22Rv1 (cell line): ENCODE measurements at regions not wholly inside any gene's neighbourhood (a gene's known extent, or its start where the extent isn't known, plus 50 kb on each side); places are given as distances from the start of the nearest gene placed in this dataset.

ENCODE experiments used
- CTCF ChIP-seq: fragments of 450-650 bp; IDR thresholded peaks from 2 replicates; pipeline ENCODE4 v1.5.1; 2017; ENCODE audit warnings: mild to moderate bottlenecking
- ZFX ChIP-seq: fragments of 450-650 bp; IDR thresholded peaks from 2 replicates; pipeline ENCODE4 v1.6.1; 2017; ENCODE audit warnings: antibody characterized with exemption, borderline replicate concordance

DNA sequence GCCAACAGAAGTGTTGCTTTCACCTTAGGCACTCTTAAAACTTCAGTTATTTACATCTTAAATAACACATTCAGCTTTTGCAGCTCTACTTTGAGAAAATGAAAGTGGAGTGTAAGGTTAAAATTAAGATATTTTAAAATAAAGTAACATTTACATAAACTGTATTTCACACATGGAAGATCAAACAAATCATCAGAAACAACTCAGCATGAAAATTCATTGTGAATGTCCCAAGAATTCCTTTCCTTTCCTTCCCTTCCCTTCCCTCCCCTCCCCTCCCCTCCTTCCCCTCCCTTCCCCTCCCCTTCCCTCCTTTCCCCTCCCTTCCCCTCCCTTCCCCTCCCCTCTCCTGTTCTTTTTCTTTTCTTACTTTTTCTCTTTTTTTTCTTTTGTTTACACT is 238.0 kb upstream of the DOK6 start:
- no peak for TF ChIP-seq CTCF
- no peak for TF ChIP-seq ZFX
